Lower lobe of right lung (tissue), 2 donors: ENCODE measurements at regions not wholly inside any gene's neighbourhood (a gene's known extent, or its start where the extent isn't known, plus 50 kb on each side); places are given as distances from the start of the nearest gene placed in this dataset.

Experiments used
- ATAC-seq, 2 donors: fragments of 200-7000 bp; cut with Tn5 transposase; one replicate each; pipeline ENCODE4 v1.9.1; 2020 to 2022; ENCODE audit warnings: mild to moderate bottlenecking in 2 of 2, moderate library complexity in 2 of 2
- DNase-seq: peaks from one replicate; pipeline ENCODE4 v3.0.0-alpha.2; 2020
- H3K27ac ChIP-seq: fragments of 200-600 bp; one replicate; pipeline ENCODE4 v1.8.0; 2022
- H3K27me3 ChIP-seq: fragments of 200-600 bp; one replicate; pipeline ENCODE4 v1.8.0; 2022; ENCODE audit warnings: low read depth
- H3K36me3 ChIP-seq: fragments of 200-600 bp; one replicate; pipeline ENCODE4 v1.8.0; 2022; ENCODE audit warnings: mild to moderate bottlenecking
- H3K4me1 ChIP-seq: fragments of 200-600 bp; one replicate; pipeline ENCODE4 v1.8.0; 2022
- H3K4me3 ChIP-seq: fragments of 200-600 bp; one replicate; pipeline ENCODE4 v1.8.0; 2022; ENCODE audit warnings: mild to moderate bottlenecking
- H3K9me3 ChIP-seq: fragments of 200-600 bp; one replicate; pipeline ENCODE4 v1.8.0; 2022
- intact Hi-C: fragments of 100-400 bp; cut with DNase I; formaldehyde crosslinking; loops from one replicate; pipeline ENCODE4 v1.11.0; 2022
- TF ChIP-seq, protein P1 (sequence below): fragments of 200-600 bp; IDR thresholded peaks from one replicate; pipeline ENCODE4 v1.8.0; 2022; ENCODE audit warnings: antibody characterized with exemption, mild to moderate bottlenecking
- donor health status: DM: no; HTN: yes; CAD: no; lungs with severe emphysema.

DNA sequence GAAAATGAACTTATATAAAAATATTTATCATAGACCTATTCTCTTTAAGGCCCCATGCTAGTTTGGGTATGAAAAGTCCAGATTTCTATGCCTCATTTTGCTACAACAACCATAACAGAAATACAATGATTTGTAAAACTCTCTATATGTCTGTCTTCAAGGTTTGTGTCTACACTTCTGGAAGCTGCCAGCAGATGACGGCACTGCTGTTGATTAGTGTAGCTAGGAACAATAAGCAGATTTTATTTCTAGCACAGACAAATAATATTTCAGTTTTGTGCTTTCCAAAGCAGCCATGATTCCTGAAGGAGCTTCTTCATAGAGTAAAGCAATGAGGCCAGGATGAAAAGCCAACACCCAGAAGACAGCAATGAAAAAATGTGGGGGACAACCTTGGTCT is 779.6 kb upstream of the ADGRL2 start:
- Histone ChIP-seq H3K9me3 (no peaks in the 10 kb centered on the region), H3K27ac (no peak overlapping the region), H3K27me3 (no peaks in the 10 kb centered on the region), H3K4me1 (no peaks in the 10 kb centered on the region), H3K4me3 (no peak overlapping the region), H3K36me3 (no peaks in the 10 kb centered on the region)
- ATAC-seq (no peak), DNase-seq (no peak)
- TF ChIP-seq, protein P1, sequence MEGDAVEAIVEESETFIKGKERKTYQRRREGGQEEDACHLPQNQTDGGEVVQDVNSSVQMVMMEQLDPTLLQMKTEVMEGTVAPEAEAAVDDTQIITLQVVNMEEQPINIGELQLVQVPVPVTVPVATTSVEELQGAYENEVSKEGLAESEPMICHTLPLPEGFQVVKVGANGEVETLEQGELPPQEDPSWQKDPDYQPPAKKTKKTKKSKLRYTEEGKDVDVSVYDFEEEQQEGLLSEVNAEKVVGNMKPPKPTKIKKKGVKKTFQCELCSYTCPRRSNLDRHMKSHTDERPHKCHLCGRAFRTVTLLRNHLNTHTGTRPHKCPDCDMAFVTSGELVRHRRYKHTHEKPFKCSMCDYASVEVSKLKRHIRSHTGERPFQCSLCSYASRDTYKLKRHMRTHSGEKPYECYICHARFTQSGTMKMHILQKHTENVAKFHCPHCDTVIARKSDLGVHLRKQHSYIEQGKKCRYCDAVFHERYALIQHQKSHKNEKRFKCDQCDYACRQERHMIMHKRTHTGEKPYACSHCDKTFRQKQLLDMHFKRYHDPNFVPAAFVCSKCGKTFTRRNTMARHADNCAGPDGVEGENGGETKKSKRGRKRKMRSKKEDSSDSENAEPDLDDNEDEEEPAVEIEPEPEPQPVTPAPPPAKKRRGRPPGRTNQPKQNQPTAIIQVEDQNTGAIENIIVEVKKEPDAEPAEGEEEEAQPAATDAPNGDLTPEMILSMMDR = no peak
- intact Hi-C loops = no loop called here

DNA sequence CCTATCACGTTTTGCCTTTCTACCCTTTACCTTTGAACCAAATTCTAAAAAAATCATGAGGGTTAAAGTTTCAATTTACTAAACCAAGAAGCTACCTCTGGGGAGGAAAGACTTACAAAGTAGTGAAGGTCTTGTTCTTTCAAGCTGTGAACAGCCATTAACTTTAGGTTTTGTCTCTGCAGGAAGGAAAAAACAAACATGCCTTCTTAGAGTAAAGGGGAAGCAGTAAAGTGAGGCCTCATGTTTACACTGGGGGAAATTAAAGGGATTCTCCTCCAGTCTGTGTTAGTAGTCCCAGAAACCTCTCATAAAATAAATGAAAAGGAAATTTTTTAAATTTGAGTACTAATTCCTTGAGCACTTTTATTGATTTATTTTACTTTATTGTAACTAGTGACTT is 780.2 kb upstream of the ADGRL2 start:
- Histone ChIP-seq H3K4me3 (no peak overlapping the region), H3K36me3 (no peaks in the 10 kb centered on the region), H3K9me3 (no peaks in the 10 kb centered on the region), H3K27me3 (no peaks in the 10 kb centered on the region), H3K27ac (no peak overlapping the region), H3K4me1 (no peaks in the 10 kb centered on the region)
- no peak for ATAC-seq
- DNase-seq = no peak
- TF ChIP-seq, protein P1 = no peak
- intact Hi-C loops = no loop called here

DNA sequence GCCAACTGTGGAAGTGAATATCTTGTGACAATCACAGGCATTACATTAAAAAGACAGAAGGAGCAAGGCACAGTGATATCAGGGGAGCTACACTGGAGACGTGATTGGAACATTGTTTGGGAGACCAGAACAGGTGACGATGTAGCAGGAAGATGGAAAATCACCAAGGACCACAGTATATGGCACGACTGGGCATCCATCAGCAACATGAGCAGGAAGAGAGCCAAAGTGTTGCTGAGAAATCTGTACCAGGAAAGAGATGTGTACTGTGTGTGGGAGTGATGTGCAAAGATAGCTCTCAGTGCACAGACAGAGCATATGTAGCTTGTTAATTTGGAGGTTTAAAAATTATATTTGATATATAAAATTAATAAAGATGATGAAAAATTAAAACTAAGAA is 790.6 kb upstream of the ADGRL2 start:
- Histone ChIP-seq H3K4me1 (no peaks in the 10 kb centered on the region), H3K27ac (no peak overlapping the region), H3K27me3 (no peaks in the 10 kb centered on the region), H3K36me3 (no peaks in the 10 kb centered on the region), H3K9me3 (no peaks in the 10 kb centered on the region), H3K4me3 (no peak overlapping the region)
- intact Hi-C loops = no loop called here
- DNase-seq = no peak
- TF ChIP-seq, protein P1 = no peak
- ATAC-seq = no peak

DNA sequence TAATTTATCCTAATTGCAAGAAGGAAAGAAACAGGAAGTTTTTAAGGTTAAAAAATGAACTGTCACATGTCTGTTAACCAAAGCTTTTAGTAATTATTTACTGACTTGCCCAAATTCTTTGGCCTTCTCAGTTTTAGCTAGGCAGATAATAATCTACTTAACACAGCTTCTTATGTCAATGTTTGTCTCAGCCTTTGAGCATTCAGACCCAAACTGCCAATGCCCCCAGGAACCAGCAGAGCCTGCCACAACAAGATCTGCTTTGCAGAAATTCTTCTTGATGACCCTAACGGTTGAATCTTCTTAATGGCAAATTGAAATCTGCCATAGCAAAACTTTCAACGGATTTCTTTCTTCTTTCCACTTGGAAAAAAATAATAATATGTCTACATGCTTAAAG is 792.4 kb upstream of the ADGRL2 start:
- ATAC-seq = no peak
- Histone ChIP-seq H3K4me1 (no peaks in the 10 kb centered on the region), H3K4me3 (no peak overlapping the region), H3K9me3 (no peaks in the 10 kb centered on the region), H3K27ac (no peak overlapping the region), H3K36me3 (no peaks in the 10 kb centered on the region), H3K27me3 (no peaks in the 10 kb centered on the region)
- intact Hi-C loops = no loop called here
- DNase-seq = no peak
- TF ChIP-seq, protein P1 = no peak

DNA sequence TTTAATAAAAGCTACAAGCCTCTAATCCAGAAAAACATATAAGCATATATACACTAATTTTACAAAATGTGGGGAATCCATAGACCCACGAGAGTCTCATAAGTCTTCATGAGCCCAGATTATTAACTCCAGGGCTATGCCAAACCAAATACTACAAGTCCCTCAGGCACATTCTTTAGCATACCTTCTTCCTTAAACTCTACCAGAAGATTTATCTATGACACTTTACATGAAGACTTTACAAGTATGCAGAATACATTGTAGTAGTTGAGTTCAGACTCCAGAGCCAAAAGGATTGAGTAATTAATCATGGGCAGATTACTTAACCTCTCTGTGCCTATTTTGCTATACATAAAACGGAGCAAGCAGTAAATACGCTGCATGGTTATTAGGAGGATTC is 793.7 kb upstream of the ADGRL2 start:
- intact Hi-C loops = no loop called here
- no peaks in the 10 kb centered on the region for H3K4me1 ChIP-seq
- H3K27ac ChIP-seq = no peak overlapping the region
- DNase-seq (no peak), ATAC-seq (no peak)
- no peaks in the 10 kb centered on the region for H3K9me3 ChIP-seq
- no peaks in the 10 kb centered on the region for H3K27me3 ChIP-seq
- H3K4me3 ChIP-seq = no peak overlapping the region
- no peaks in the 10 kb centered on the region for H3K36me3 ChIP-seq
- TF ChIP-seq, protein P1 = no peak

DNA sequence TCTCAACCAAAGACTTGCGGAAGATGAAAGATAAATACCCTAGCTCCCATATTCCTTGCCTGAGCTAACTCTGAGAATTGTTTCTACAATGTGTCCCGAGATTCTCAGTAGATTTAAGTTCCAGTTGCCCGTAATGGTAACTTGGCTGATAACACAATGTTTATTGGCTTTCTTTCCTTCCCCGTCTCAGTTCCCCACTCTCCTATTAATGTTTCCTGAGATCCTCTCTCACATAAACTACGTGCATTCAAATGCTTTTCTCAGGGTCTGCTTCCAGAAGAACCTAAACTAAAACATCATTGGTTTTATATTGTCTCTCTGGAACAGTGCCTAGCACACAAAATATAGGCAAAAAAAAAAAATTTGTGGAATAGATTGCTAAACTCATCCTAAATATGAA is 794.2 kb upstream of the ADGRL2 start:
- DNase-seq (no peak), ATAC-seq (no peak)
- intact Hi-C loops = no loop called here
- Histone ChIP-seq H3K9me3 (no peaks in the 10 kb centered on the region), H3K36me3 (no peaks in the 10 kb centered on the region), H3K27me3 (no peaks in the 10 kb centered on the region), H3K27ac (no peak overlapping the region), H3K4me3 (no peak overlapping the region), H3K4me1 (no peaks in the 10 kb centered on the region)
- TF ChIP-seq, protein P1 = no peak
